ENCODE measurements at regions not wholly inside any gene's neighbourhood (a gene's known extent, or its start where the extent isn't known, plus 50 kb on each side); places are given as distances from the start of the nearest gene placed in this dataset.

- DNase-seq (ENCODE audit: low read depth in 1 of 2, low spot score in 1 of 2) = peak in 1 of 2 donors; percentile 21
- Histone ChIP-seq H3K36me3 (no peaks in the 10 kb centered on the region), H3K27ac (no peak overlapping the region), H3K27me3 (no peaks in the 10 kb centered on the region), H3K4me3 (no peak overlapping the region), H3K9me3 (ENCODE audit: low read depth) (no peaks in the 10 kb centered on the region), H3K4me1 (ENCODE audit: low read depth) (no peaks in the 10 kb centered on the region)
- TF ChIP-seq CTCF (IDR thresholded peaks at IDR 0.05; ENCODE audit: low read depth, low read length) = peak; percentile 36
Observed at GRCh38 chr5:96595300-96596090, 66.7 kb upstream of the CAST start.

GRCh38 chr5:96597438-96598020 is 64.6 kb upstream of the CAST start:
- no peak overlapping the region for H3K4me3 ChIP-seq
- no peaks in the 10 kb centered on the region for H3K4me1 ChIP-seq (ENCODE audit: low read depth)
- H3K9me3 ChIP-seq (ENCODE audit: low read depth) = no peaks in the 10 kb centered on the region
- H3K36me3 ChIP-seq = no peaks in the 10 kb centered on the region
- no peak for TF ChIP-seq CTCF (IDR thresholded peaks at IDR 0.05; ENCODE audit: low read depth, low read length)
- peak in 1 of 2 donors; percentile 20 for DNase-seq (ENCODE audit: low read depth in 1 of 2, low spot score in 1 of 2)
- no peaks in the 10 kb centered on the region for H3K27me3 ChIP-seq
- H3K27ac ChIP-seq = no peak overlapping the region

- no peaks in the 10 kb centered on the region for H3K9me3 ChIP-seq (ENCODE audit: low read depth)
- H3K4me1 ChIP-seq (ENCODE audit: low read depth) = no peaks in the 10 kb centered on the region
- TF ChIP-seq CTCF (IDR thresholded peaks at IDR 0.05; ENCODE audit: low read depth, low read length) = no peak
- no peak overlapping the region for H3K27ac ChIP-seq
- no peaks in the 10 kb centered on the region for H3K27me3 ChIP-seq
- no peak overlapping the region for H3K4me3 ChIP-seq
- peak in 1 of 2 donors; percentile 14 for DNase-seq (ENCODE audit: low read depth in 1 of 2, low spot score in 1 of 2)
- H3K36me3 ChIP-seq = no peaks in the 10 kb centered on the region
Observed at GRCh38 chr5:96601200-96601599, 61.0 kb upstream of the CAST start.

- DNase-seq (ENCODE audit: low read depth in 1 of 2, low spot score in 1 of 2) = peak; percentile 78 to 80
- peak; percentile 79 for TF ChIP-seq CTCF (IDR thresholded peaks at IDR 0.05; ENCODE audit: low read depth, low read length)
Observed at GRCh38 chr5:96601715-96602244, 60.4 kb upstream of the CAST start.

GRCh38 chr5:96602776-96603175 is 59.4 kb upstream of the CAST start:
- no peak for TF ChIP-seq CTCF (IDR thresholded peaks at IDR 0.05; ENCODE audit: low read depth, low read length)
- Histone ChIP-seq H3K27me3 (no peaks in the 10 kb centered on the region), H3K27ac (no peak overlapping the region), H3K4me1 (ENCODE audit: low read depth) (no peaks in the 10 kb centered on the region), H3K4me3 (no peak overlapping the region), H3K36me3 (no peaks in the 10 kb centered on the region), H3K9me3 (ENCODE audit: low read depth) (no peaks in the 10 kb centered on the region)
- no peak for DNase-seq (ENCODE audit: low read depth in 1 of 2, low spot score in 1 of 2)

More at GRCh38 chr5:96601715-96602244, 60.4 kb upstream of the CAST start:
- no peaks in the 10 kb centered on the region for H3K4me1 ChIP-seq (ENCODE audit: low read depth)
- H3K27me3 ChIP-seq = no peaks in the 10 kb centered on the region
- no peaks in the 10 kb centered on the region for H3K36me3 ChIP-seq
- no peak overlapping the region for H3K27ac ChIP-seq
- H3K4me3 ChIP-seq = no peak overlapping the region
- no peaks in the 10 kb centered on the region for H3K9me3 ChIP-seq (ENCODE audit: low read depth)
